ENCODE measurements at regions not wholly inside any gene's neighbourhood (a gene's known extent, or its start where the extent isn't known, plus 50 kb on each side); places are given as distances from the start of the nearest gene placed in this dataset.
"Not testable (repeated sequence)": the region's sequence is repeated elsewhere in the genome, so short reads cannot be mapped to it uniquely, and the experiment has no call there.

- no peak for DNase-seq
- intact Hi-C loops (cut with DNase I; ENCODE audit: low total_unique reads), result no loop called here
- no peaks in the 10 kb centered on the region for H3K36me3 ChIP-seq
- H3K27ac ChIP-seq, result no peak overlapping the region
- no peaks in the 10 kb centered on the region for H3K9me3 ChIP-seq
- H3K4me3 ChIP-seq, result no peak overlapping the region
- TF ChIP-seq POLR2A (IDR thresholded peaks at IDR 0.05), result no peak
- no peak for TF ChIP-seq CTCF (IDR thresholded peaks at IDR 0.05 in 4 of 5, conservative IDR thresholded peaks at IDR 0.05 in 1 of 5)
- in situ Hi-C loops (cut with MboI; ENCODE audit: low sequenced_read_pairs in 4 of 4), result no loop called here
- no peak for ATAC-seq
- no peaks in the 10 kb centered on the region for H3K27me3 ChIP-seq
- H3K4me1 ChIP-seq, result no peaks in the 10 kb centered on the region
Observed at GRCh38 chr17:20728181-20728580, 148.7 kb downstream of the CDRT15L2 start.

- H3K4me3 ChIP-seq; ATAC-seq; H3K9me3 ChIP-seq; DNase-seq; H3K27me3 ChIP-seq; in situ Hi-C loops (cut with MboI; ENCODE audit: low sequenced_read_pairs in 4 of 4); H3K27ac ChIP-seq; H3K36me3 ChIP-seq; intact Hi-C loops (cut with DNase I; ENCODE audit: low total_unique reads); H3K4me1 ChIP-seq: not testable (repeated sequence)
Observed at GRCh38 chr17:20731131-20731530, 151.6 kb downstream of the CDRT15L2 start.

GRCh38 chr17:20733923-20734322 lies 154.4 kb downstream of the CDRT15L2 start:
- DNase-seq (no peak), ATAC-seq (no peak)
- Histone ChIP-seq H3K27ac (no peak overlapping the region), H3K27me3 (no peaks in the 10 kb centered on the region), H3K9me3 (no peaks in the 10 kb centered on the region), H3K36me3 (no peaks in the 10 kb centered on the region), H3K4me1 (no peaks in the 10 kb centered on the region), H3K4me3 (no peak overlapping the region)
- TF ChIP-seq CTCF (IDR thresholded peaks at IDR 0.05 in 4 of 5, conservative IDR thresholded peaks at IDR 0.05 in 1 of 5) (no peak), POLR2A (IDR thresholded peaks at IDR 0.05) (no peak)
- in situ Hi-C loops (cut with MboI; ENCODE audit: low sequenced_read_pairs in 4 of 4), result no loop called here
- intact Hi-C loops (cut with DNase I; ENCODE audit: low total_unique reads), result no loop called here

GRCh38 chr17:20735796-20736195 lies 156.3 kb downstream of the CDRT15L2 start:
- no peak overlapping the region for H3K4me3 ChIP-seq
- in situ Hi-C loops (cut with MboI; ENCODE audit: low sequenced_read_pairs in 4 of 4) (no loop called here), intact Hi-C loops (cut with DNase I; ENCODE audit: low total_unique reads) (no loop called here)
- ATAC-seq (no peak), DNase-seq (no peak)
- H3K36me3 ChIP-seq, result no peaks in the 10 kb centered on the region
- H3K4me1 ChIP-seq, result no peaks in the 10 kb centered on the region
- no peaks in the 10 kb centered on the region for H3K27me3 ChIP-seq
- TF ChIP-seq POLR2A (IDR thresholded peaks at IDR 0.05), result no peak
- TF ChIP-seq CTCF (IDR thresholded peaks at IDR 0.05 in 4 of 5, conservative IDR thresholded peaks at IDR 0.05 in 1 of 5), result no peak
- H3K27ac ChIP-seq, result no peak overlapping the region
- no peaks in the 10 kb centered on the region for H3K9me3 ChIP-seq

- H3K27me3 ChIP-seq; H3K4me1 ChIP-seq; intact Hi-C loops (cut with DNase I; ENCODE audit: low total_unique reads); DNase-seq; H3K36me3 ChIP-seq; in situ Hi-C loops (cut with MboI; ENCODE audit: low sequenced_read_pairs in 4 of 4); ATAC-seq; H3K9me3 ChIP-seq; H3K27ac ChIP-seq; H3K4me3 ChIP-seq: not testable (repeated sequence)
Observed at GRCh38 chr17:20737636-20738035, 158.1 kb downstream of the CDRT15L2 start.

GRCh38 chr17:20771104-20771503 lies 191.6 kb downstream of the CDRT15L2 start:
- no peak for TF ChIP-seq CTCF (IDR thresholded peaks at IDR 0.05 in 4 of 5, conservative IDR thresholded peaks at IDR 0.05 in 1 of 5)
- no peak for TF ChIP-seq POLR2A (IDR thresholded peaks at IDR 0.05)
- Histone ChIP-seq H3K4me3 (no peak overlapping the region), H3K4me1 (no peaks in the 10 kb centered on the region), H3K27me3 (no peaks in the 10 kb centered on the region), H3K9me3 (no peaks in the 10 kb centered on the region), H3K27ac (no peak overlapping the region), H3K36me3 (no peaks in the 10 kb centered on the region)
- in situ Hi-C loops (cut with MboI; ENCODE audit: low sequenced_read_pairs in 4 of 4), result no loop called here
- ATAC-seq (no peak), DNase-seq (no peak)
- intact Hi-C loops (cut with DNase I; ENCODE audit: low total_unique reads), result no loop called here
